HAP-1 (cell line): ENCODE measurements at regions not wholly inside any gene's neighbourhood (a gene's known extent, or its start where the extent isn't known, plus 50 kb on each side); places are given as distances from the start of the nearest gene placed in this dataset.

Source experiments
- DNase-seq, 2 experiments: peaks; one replicate each; pipeline ENCODE4 v3.0.0-alpha.2; 2016 to 2020; ENCODE audit warnings: low spot score in 2 of 2
- H3K27me3 ChIP-seq: fragments of 250-450 bp; sonication (Bioruptor Pico); 2 replicates; pipeline ENCODE4 v1.5.1; 2020; ENCODE audit warnings: low read depth, mild to moderate bottlenecking, moderate library complexity
- H3K36me3 ChIP-seq: fragments of 250-450 bp; sonication (Bioruptor Pico); replicated peaks from 2 replicates; pipeline ENCODE4 v1.5.1; 2020; ENCODE audit warnings: mild to moderate bottlenecking
- H3K4me1 ChIP-seq: fragments of 250-450 bp; sonication (Bioruptor Pico); 2 replicates; pipeline ENCODE4 v1.5.1; 2020; ENCODE audit warnings: mild to moderate bottlenecking
- H3K4me3 ChIP-seq: fragments of 250-450 bp; sonication (Bioruptor Pico); 2 replicates; pipeline ENCODE4 v1.5.1; 2020; ENCODE audit warnings: mild to moderate bottlenecking, moderate library complexity
- H3K9me3 ChIP-seq: fragments of 250-450 bp; sonication (Bioruptor Pico); 2 replicates; pipeline ENCODE4 v1.5.1; 2020; ENCODE audit warnings: mild to moderate bottlenecking, moderate library complexity
- in situ Hi-C: fragments of 300-500 bp; cut with MboI; formaldehyde crosslinking; loops from 3 replicates; pipeline ENCODE4 v1.14.3; 2020; ENCODE audit warnings: low sequenced_read_pairs, inconsistent platforms, mixed read lengths

DNA sequence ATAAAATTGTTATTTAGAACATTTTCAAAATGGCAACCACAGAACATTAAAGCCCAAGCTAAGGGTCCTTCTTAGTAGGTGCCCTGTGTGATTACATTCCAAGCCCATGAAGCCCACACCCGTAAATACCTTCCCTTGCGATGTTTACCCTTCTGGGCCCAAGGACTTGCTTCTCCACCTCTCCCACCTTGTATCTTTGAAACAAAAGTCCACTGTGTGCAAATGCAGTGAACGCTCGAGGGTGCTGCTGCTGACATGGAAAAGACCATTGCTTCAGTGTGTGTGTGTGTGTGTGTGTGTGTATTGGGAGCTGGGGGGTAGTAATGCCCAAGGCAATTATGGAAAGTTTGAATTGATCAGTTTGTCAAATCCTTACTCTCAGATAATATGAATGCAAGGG, 298.1 kb downstream of the TGFB2 start:
- in situ Hi-C loops: no loop called here
- H3K27me3 ChIP-seq: no peaks in the 10 kb centered on the region

DNA sequence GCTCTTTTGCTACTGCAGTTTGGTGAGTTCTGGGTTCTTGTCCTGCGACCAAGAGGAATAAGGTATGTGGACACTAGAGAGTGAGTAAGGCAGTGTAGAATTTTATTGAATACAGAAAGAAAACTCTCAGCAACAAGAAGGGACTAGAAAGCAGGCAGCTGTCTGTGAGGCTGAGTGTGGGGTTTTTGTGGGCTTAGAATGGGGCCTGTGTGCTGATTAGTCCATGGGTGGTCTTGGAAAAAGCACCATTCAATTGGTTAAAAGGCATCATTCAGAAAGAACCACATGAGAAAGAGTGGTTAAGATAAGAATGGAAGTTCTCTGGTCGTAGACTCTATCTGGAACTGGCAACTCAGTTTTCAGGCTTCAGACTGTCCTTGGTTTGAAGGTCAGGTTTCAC, 298.8 kb downstream of the TGFB2 start:
- no peaks in the 10 kb centered on the region for H3K27me3 ChIP-seq
- H3K4me3 ChIP-seq: no peak overlapping the region
- H3K4me1 ChIP-seq: no peaks in the 10 kb centered on the region
- H3K9me3 ChIP-seq: no peaks in the 10 kb centered on the region; the same call in 1 of the 2 replicates
- no peaks in the 10 kb centered on the region for H3K36me3 ChIP-seq
- in situ Hi-C loops: no loop called here
- no peak for DNase-seq

More for the DNA sequence above, 298.1 kb downstream of the TGFB2 start:
- Histone ChIP-seq H3K36me3 (no peaks in the 10 kb centered on the region), H3K9me3 (no peaks in the 10 kb centered on the region; the same call in 1 of the 2 replicates), H3K4me3 (no peak overlapping the region), H3K4me1 (no peaks in the 10 kb centered on the region)
- DNase-seq: no peak

DNA sequence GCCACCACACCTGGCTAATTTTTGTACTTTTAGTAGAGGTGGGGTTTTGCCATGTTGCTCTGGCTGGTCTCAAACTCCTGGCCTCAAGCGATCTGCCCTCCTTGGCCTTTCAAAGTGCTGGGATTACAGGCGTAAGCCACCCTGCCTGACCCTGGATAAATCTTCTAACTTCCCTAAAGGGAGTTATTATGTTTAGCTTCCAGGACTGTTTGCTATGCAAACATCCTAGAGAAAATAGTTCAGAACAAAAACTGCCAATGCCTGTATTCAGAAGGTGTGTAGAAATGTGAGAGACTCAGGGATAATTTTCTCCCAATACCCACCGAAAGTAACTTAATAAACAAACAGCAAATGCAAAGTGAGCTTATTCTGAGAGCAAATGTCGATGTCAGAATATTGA, 301.2 kb downstream of the TGFB2 start:
- in situ Hi-C loops: no loop called here

DNA sequence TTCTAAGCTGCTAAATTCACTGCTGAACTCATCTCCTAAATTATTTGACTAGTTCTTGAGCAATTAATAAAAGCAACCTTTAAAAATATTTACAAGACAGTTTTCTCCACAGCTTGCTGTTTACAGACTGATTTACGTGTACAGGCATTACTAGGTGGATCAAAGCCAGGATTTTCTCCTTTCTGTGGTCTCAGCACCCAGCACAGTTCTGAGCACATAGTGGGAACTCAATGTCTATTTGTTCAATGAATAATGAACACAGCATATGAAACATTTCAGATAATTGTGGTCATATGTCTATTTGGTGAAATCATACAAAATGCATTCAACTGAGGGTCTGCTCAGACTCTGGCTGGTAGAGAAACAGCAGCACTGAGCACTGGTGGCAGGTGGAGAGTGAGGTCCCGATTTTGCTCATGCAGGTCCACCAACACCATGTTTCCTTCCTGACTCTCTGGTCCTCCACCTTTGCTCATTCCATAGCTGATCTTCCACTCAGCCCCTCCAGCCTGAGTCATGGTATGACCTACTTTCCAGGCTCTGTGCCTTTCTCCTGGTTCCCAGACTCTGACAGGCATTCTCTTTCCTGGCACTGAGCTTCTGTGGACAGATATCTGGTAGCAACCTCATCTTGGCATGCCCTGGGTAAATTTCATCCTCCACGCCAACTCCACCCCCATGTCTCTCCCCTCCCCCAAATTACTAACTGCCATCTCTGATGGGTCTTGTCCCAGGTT, 311.3 kb downstream of the TGFB2 start:
- no peak for DNase-seq
- H3K4me1 ChIP-seq: peaks cover 9% of the 10 kb centered on the region
- H3K27me3 ChIP-seq: no peaks in the 10 kb centered on the region
- H3K9me3 ChIP-seq: no peaks in the 10 kb centered on the region
- no peaks in the 10 kb centered on the region for H3K36me3 ChIP-seq
- in situ Hi-C loops: no loop called here
- no peak overlapping the region for H3K4me3 ChIP-seq

More for the DNA sequence above, 301.2 kb downstream of the TGFB2 start:
- DNase-seq: no peak
- no peaks in the 10 kb centered on the region for H3K36me3 ChIP-seq
- H3K27me3 ChIP-seq: no peaks in the 10 kb centered on the region
- no peak overlapping the region for H3K4me3 ChIP-seq
- no peaks in the 10 kb centered on the region for H3K4me1 ChIP-seq
- no peaks in the 10 kb centered on the region; the same call in 1 of the 2 replicates for H3K9me3 ChIP-seq

DNA sequence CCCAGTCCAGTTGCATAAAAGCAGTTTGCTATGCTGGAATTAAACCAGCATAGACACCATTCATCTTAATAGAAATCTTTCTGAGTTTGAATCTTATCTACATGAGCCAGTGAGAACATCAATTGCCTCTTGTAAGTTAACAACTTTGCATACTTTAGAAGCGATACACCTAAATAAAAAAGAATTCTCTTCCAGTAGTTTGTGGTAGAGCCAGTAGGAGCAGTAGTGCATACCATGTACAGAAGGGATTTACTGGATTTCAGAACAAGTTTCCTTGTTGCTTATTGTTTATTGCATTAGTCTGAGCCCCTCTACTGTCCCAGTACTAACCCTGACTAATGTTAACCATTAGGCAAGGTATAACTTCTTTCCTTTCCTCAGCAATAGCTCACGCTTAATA, 313.1 kb downstream of the TGFB2 start:
- Histone ChIP-seq H3K4me3 (no peak overlapping the region), H3K27me3 (no peaks in the 10 kb centered on the region), H3K36me3 (no peaks in the 10 kb centered on the region), H3K9me3 (no peaks in the 10 kb centered on the region), H3K4me1 (peaks cover 16% of the 10 kb centered on the region)
- in situ Hi-C loops: no loop called here
- no peak for DNase-seq

DNA sequence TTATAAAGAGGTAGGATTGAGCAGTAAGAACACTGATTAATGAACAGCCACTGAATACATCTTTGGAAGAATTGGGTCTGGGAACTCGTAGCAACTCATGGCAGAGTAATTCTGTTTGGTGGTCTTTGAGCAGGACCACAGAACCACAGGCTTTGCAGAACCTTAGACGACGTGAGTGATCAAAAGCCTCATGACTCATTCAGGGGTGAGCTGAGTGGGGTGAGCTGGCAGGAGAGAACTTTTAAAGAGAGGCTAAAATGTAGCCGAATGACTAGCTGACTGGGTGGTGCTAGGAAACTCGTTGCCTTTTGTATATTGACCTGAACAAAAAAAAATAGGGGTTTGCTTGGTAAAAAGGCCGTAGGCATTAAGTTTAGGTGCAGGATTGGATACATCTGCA, 313.8 kb downstream of the TGFB2 start:
- DNase-seq: no peak
- Histone ChIP-seq H3K27me3 (no peaks in the 10 kb centered on the region), H3K36me3 (no peaks in the 10 kb centered on the region), H3K9me3 (no peaks in the 10 kb centered on the region), H3K4me1 (peaks cover 16% of the 10 kb centered on the region), H3K4me3 (no peak overlapping the region)
- in situ Hi-C loops: no loop called here

DNA sequence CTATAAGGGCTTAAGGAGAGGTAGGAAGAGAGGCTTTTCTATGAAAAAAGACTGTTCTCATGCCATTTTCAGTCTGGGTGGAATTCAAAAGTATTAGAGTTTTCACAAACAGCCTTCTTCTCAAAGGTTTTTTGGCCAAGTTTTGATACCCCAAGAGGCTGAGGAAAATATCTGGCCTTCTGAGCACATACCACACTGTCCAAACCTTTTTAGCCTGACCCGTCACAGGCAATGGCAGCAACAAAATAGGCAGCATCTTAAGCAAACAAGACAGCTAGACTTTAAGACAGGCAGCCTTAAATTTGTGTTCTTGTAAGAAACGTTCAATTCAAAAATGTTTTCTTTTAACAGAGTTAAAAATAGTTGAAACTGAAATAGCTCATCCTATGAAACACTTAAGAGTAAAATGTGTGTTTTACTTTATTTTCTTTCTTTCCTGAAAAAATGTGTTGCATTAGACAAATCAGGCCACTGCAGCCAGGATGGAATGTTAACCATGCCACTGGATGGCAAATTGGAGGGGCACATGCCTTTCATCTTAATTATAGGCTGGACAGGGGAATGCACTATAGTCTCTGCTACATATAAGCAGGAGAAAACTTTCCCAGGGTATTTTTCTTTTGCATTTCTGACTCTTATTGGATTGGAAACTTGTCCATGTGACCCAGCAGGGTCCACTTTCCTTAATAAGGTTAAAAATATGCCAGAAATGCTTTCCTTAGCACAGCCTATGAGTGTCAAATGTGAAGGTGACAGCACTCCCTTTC, 315.0 kb downstream of the TGFB2 start:
- Histone ChIP-seq H3K27me3 (no peaks in the 10 kb centered on the region), H3K4me3 (no peak overlapping the region), H3K36me3 (no peaks in the 10 kb centered on the region), H3K9me3 (no peaks in the 10 kb centered on the region), H3K4me1 (peaks cover 16% of the 10 kb centered on the region)
- no peak for DNase-seq
- in situ Hi-C loops: no loop called here

DNA sequence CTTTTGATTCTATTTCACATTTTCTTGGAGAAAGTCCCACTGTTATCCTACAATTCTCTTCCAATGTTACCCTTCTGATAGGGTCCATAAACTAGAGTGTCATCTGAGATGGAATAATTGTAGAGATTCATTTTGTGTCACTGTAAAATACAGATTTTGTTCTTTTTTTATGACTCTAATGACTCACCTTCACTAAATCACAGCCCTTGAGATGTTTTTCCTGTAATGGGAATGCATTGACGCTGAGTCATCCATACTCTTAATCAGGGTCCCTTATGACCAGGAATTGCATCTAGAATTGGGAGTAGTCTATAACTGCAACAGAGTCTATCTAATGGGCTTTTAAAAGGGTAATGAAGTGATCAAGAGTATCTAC, 315.5 kb downstream of the TGFB2 start:
- H3K4me1 ChIP-seq: peaks cover 16% of the 10 kb centered on the region
- no peaks in the 10 kb centered on the region for H3K36me3 ChIP-seq
- in situ Hi-C loops: no loop called here
- H3K27me3 ChIP-seq: no peaks in the 10 kb centered on the region
- no peak for DNase-seq
- no peaks in the 10 kb centered on the region for H3K9me3 ChIP-seq
- H3K4me3 ChIP-seq: no peak overlapping the region

DNA sequence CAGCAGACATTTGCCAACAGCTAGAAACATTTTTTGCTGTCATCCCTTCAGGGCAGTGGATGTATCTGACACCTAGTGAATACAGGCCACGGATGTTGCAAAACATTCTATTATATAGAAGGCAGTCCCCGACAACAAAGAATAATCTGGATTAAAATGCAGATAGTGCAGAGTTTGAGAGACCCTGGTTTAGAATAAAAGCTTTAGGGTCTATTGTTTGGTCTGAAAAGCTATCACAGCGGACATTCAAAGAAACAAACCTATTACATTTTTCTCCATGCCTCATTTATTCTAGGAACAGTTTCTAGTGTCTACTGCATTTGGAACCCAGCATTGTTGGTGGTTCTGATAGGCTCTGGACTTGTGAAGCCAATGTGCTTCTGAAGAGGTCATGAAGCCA, 316.3 kb downstream of the TGFB2 start:
- peaks cover 16% of the 10 kb centered on the region for H3K4me1 ChIP-seq
- DNase-seq: peak; percentile 53 to 94
- no peak overlapping the region for H3K4me3 ChIP-seq
- no peaks in the 10 kb centered on the region for H3K9me3 ChIP-seq
- in situ Hi-C loops: no loop called here
- no peaks in the 10 kb centered on the region for H3K27me3 ChIP-seq
- no peaks in the 10 kb centered on the region for H3K36me3 ChIP-seq

DNA sequence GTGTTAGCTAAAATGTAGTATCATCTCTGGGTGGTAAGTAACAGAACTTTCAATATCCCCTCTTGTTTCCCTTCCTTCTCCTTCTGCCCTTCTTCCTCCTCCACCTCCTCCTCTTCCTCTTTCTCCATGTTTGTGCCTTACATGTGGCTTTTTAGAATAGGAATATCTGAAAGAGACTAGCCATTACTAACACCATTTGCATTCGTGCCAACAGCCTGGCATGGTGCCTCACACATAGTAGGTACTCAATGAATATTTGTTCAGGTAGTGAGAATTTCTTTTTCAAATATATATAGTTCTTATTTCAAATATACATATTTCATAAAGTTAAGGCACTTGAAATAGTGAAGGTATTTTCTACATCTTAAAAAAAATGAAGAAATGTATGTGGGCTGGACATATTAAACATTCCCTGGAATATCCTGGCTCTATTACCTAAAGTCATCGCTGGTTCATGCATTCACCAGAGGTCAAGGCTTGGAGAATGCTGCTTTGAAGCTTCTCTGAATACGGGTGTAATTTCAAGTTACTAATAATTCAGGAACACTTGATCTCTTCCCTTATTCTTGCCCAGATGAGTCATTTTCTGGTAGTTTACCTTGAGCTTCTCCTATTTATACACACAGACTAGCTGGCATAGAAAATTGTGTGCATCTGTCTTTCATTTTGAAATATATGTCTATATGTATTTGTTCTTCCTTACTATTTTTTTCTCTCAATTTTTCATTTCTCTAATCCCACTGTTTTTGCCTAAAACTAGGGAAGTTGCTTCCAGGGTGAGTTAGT, 319.4 kb downstream of the TGFB2 start:
- no peaks in the 10 kb centered on the region for H3K27me3 ChIP-seq
- no peak overlapping the region for H3K4me3 ChIP-seq
- no peaks in the 10 kb centered on the region for H3K36me3 ChIP-seq
- in situ Hi-C loops: no loop called here
- H3K9me3 ChIP-seq: no peaks in the 10 kb centered on the region
- H3K4me1 ChIP-seq: peaks cover 16% of the 10 kb centered on the region
- DNase-seq: no peak

DNA sequence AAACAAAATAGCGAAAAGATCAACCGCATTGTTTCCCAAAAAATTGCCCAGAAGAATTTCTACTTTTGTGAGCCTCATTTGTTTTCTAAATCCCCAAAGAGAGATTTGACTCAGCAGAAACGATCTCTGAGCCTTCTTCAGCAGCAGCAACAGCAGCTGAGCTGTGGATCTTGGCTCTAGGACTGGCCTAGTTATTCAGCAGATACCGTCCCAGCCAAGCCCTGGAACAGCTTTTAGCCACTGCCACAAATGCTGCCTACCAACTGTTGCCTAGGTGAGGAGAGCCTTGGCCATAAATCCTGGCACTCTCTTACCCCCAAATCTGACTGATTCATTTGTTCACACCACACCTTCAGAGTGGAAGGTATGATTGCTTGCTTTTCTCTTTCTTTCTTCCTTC, 320.1 kb downstream of the TGFB2 start:
- Histone ChIP-seq H3K27me3 (no peaks in the 10 kb centered on the region), H3K9me3 (no peaks in the 10 kb centered on the region), H3K4me3 (no peak overlapping the region), H3K4me1 (peaks cover 16% of the 10 kb centered on the region), H3K36me3 (no peaks in the 10 kb centered on the region)
- DNase-seq: no peak
- in situ Hi-C loops: no loop called here

DNA sequence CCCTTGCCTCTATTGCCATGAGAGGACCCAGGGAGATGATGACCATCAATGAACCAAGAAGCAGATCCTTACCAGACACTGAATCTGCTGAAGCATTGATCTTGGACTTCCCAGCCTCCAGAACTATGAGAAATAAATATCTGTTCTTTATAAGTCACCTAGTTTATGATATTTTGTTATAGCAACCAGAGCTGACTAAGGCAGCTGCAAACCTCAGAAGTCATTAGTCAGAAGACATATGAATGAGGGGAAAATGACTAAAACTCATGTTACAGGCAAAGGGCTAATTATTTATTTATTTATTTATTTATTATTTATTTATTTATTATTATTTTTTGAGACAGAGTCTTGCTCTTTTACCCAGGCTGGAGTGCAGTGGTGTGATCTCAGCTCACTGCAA, 321.1 kb downstream of the TGFB2 start:
- DNase-seq: no peak
- in situ Hi-C loops: no loop called here
- Histone ChIP-seq H3K4me3 (no peak overlapping the region), H3K27me3 (no peaks in the 10 kb centered on the region), H3K9me3 (peaks cover 4% of the 10 kb centered on the region), H3K4me1 (peaks cover 7% of the 10 kb centered on the region), H3K36me3 (no peaks in the 10 kb centered on the region)

DNA sequence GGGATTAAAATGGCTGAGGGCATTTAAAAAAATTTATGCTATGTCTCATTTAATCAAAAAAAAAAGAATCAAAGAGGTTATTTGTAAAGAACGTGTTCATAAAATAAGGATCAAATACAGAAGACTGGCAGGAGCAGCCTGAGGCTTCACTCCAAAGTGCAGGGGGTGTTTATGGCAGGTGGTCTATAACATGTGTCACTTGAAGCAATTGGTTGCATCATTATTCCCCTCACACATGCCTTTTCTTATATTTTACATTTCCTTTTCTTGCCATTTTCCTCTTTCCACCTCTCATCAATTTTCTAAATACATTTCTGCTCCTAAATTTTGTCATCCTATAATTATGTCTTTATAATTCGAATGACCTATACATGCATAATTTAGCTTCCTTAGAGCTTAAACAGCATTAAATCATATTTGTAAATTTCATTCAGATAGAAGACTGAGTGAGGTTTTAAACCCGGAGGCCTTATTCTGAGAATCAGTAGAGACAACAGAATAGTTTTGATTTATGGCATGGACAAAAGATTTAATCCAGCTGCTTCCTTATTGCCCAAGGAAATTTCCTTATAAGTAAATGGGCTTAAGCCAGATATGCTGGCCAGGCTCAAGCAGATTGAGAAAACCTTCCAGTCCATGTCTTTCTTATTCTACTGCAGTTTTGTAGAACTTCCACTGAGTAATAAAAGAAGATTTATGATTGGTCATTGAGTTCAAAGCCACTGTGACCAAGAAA, 322.8 kb downstream of the TGFB2 start:
- H3K27me3 ChIP-seq: no peaks in the 10 kb centered on the region
- H3K4me1 ChIP-seq: peaks cover 6% of the 10 kb centered on the region; the same call in 1 of the 2 replicates
- DNase-seq: no peak
- peaks cover 4% of the 10 kb centered on the region for H3K9me3 ChIP-seq
- no peak overlapping the region for H3K4me3 ChIP-seq
- in situ Hi-C loops: no loop called here
- no peaks in the 10 kb centered on the region for H3K36me3 ChIP-seq
